HCT116 (cell line): ENCODE measurements at regions not wholly inside any gene's neighbourhood (a gene's known extent, or its start where the extent isn't known, plus 50 kb on each side); places are given as distances from the start of the nearest gene placed in this dataset.

Source experiments
- ATAC-seq: fragments of 200-7000 bp; cut with Tn5 transposase; 2 replicates; pipeline ENCODE4 v1.9.1; 2020; ENCODE audit warnings: mild to moderate bottlenecking, moderate library complexity
- BruUV-seq: library from RNA; stranded (reverse); fragments of 400-500 nt; replicated peaks from 2 replicates; lab custom pipeline; 2021; lab: Mats Ljungman, UMichigan
- CTCF ChIA-PET: fragments of 300-600 bp; sonication (Branson Sonifier 250); formaldehyde crosslinking; loops from one replicate; lab custom pipeline; 2021; ENCODE audit warnings: antibody characterized with exemption; lab: Charles Lee
- POLR2A ChIA-PET: fragments of 300-600, 350-600 bp; sonication (Branson Sonifier 250); formaldehyde crosslinking; loops from one replicate; lab custom pipeline; 2021; ENCODE audit warnings: antibody characterized with exemption; lab: Charles Lee
- RAD21 ChIA-PET, 2 experiments: fragments of 300-600 bp; sonication (Branson Sonifier 250); formaldehyde crosslinking; loops; one replicate each; lab custom pipeline; 2023; ENCODE audit warnings: low total read pairs in 2 of 2; ENCODE audit not compliant: uncharacterized antibody in 2 of 2, unreplicated experiment in 2 of 2, low non-redundant PET in 1 of 2; lab: Charles Lee
- DNase-seq: peaks from one replicate; pipeline ENCODE4 v3.0.0-alpha.2; 2010; ENCODE audit warnings: low read depth, low spot score
- H2AFZ ChIP-seq: fragments of 200-600 bp; shearing (Covaris generic), sonication (generic); 2 replicates; pipeline ENCODE4 v1.6.1; 2017; ENCODE audit warnings: low read depth, mixed run types, mixed read lengths, antibody characterized with exemption, low read length; ENCODE audit not compliant: poor library complexity, severe bottlenecking
- H3K27ac ChIP-seq: 2 replicates; pipeline ENCODE4 v1.5.1; 2012; ENCODE audit warnings: low read depth, low read length
- H3K27me3 ChIP-seq: fragments of 200-600 bp; sonication (generic); 2 replicates; pipeline ENCODE4 v1.6.1; 2016; ENCODE audit warnings: mixed run types, low read length, mixed read lengths; ENCODE audit not compliant: insufficient read depth
- H3K36me3 ChIP-seq, 2 experiments: fragments of 200-500 bp in 1 of 2; fragments of 200-600 bp in 1 of 2; sonication (Bioruptor generic) in 1 of 2; sonication (generic) in 1 of 2; 2 replicates each; pipeline versions ENCODE4 v1.5.1 to v1.6.1; 2014 to 2016; ENCODE audit warnings: low read length in 2 of 2, inconsistent platforms in 1 of 2, mixed read lengths in 1 of 2, mixed run types in 1 of 2; ENCODE audit not compliant: insufficient read depth in 2 of 2, control insufficient read depth in 1 of 2
- H3K4me1 ChIP-seq, 2 experiments: fragments of 200-600 bp in 1 of 2; sonication (generic) in 1 of 2; 2 replicates each; pipeline versions ENCODE4 v1.5.1 to v1.6.1; 2012 to 2017; ENCODE audit warnings: low read length in 2 of 2, inconsistent platforms in 1 of 2, mild to moderate bottlenecking in 1 of 2, mixed read lengths in 1 of 2, mixed run types in 1 of 2, moderate library complexity in 1 of 2; ENCODE audit not compliant: insufficient read depth in 2 of 2, control insufficient read depth in 1 of 2
- H3K4me2 ChIP-seq: fragments of 200-600 bp; sonication (generic); 2 replicates; pipeline ENCODE4 v1.6.1; 2017; ENCODE audit warnings: mixed run types, low read length, mixed read lengths
- H3K4me3 ChIP-seq, 2 experiments: fragments of 200-600 bp in 1 of 2; sonication (generic) in 1 of 2; replicated peaks in 1 of 2; 2 replicates each; pipeline ENCODE4 v1.5.1; 2011 to 2016; ENCODE audit warnings: low read length in 2 of 2, control low read depth in 1 of 2, low read depth in 1 of 2, mild to moderate bottlenecking in 1 of 2, mixed read lengths in 1 of 2, mixed run types in 1 of 2
- H3K79me2 ChIP-seq: fragments of 200-600 bp; sonication (generic); 2 replicates; pipeline ENCODE4 v1.6.1; 2017; ENCODE audit warnings: mild to moderate bottlenecking, mixed run types, low read length, moderate library complexity, mixed read lengths; ENCODE audit not compliant: insufficient read depth
- H3K9ac ChIP-seq: fragments of 200-600 bp; sonication (generic); 2 replicates; pipeline ENCODE4 v1.6.1; 2016; ENCODE audit warnings: low read length, mixed read lengths
- H3K9me2 ChIP-seq: fragments of 200-600 bp; sonication (generic), shearing (Covaris generic); 2 replicates; pipeline ENCODE4 v1.6.1; 2017; ENCODE audit warnings: mixed run types, mild to moderate bottlenecking, moderate library complexity; ENCODE audit not compliant: insufficient read depth
- H3K9me3 ChIP-seq, 2 experiments: fragments of 200-500 bp in 1 of 2; fragments of 200-600 bp in 1 of 2; sonication (Bioruptor generic) in 1 of 2; sonication (generic) in 1 of 2; 2 replicates each; pipeline ENCODE4 v1.6.1; 2014 to 2017; ENCODE audit warnings: low read length in 2 of 2, mixed read lengths in 2 of 2, inconsistent platforms in 1 of 2, low read depth in 1 of 2, mild to moderate bottlenecking in 1 of 2, mixed run types in 1 of 2, moderate library complexity in 1 of 2; ENCODE audit not compliant: control insufficient read depth in 1 of 2, insufficient read depth in 1 of 2
- H4K20me1 ChIP-seq: fragments of 200-600 bp; sonication (generic), shearing (Covaris generic); 2 replicates; pipeline ENCODE4 v1.6.1; 2017; ENCODE audit warnings: mixed run types, mild to moderate bottlenecking, moderate library complexity; ENCODE audit not compliant: insufficient read depth
- ATF3 ChIP-seq: IDR thresholded peaks from 2 replicates; pipeline ENCODE4 v1.6.1; 2012
- CBX3 ChIP-seq: IDR thresholded peaks from 2 replicates; pipeline ENCODE4 v1.6.1; 2012; ENCODE audit warnings: low read depth
- EGR1 ChIP-seq: IDR thresholded peaks from 2 replicates; pipeline ENCODE4 v1.6.1; 2012; ENCODE audit warnings: low read depth
- ELF1 ChIP-seq: IDR thresholded peaks from 2 replicates; pipeline ENCODE4 v1.6.1; 2012; ENCODE audit warnings: low read depth, borderline replicate concordance
- JUND ChIP-seq: IDR thresholded peaks from 2 replicates; pipeline ENCODE4 v1.6.1; 2012
- YY1 ChIP-seq: IDR thresholded peaks from 2 replicates; pipeline ENCODE4 v1.6.1; 2011; ENCODE audit warnings: low read length, low read depth, moderate library complexity, mild to moderate bottlenecking; ENCODE audit not compliant: insufficient replicate concordance; ENCODE audit errors: extremely low read depth
- ZFX ChIP-seq: fragments of 450-650 bp; IDR thresholded peaks from 2 replicates; pipeline ENCODE4 v1.6.1; 2017
- intact Hi-C: fragments of 100-400 bp; cut with micrococcal nuclease; formaldehyde crosslinking; loops from 2 replicates; pipeline ENCODE4 v1.10.0; 2022
- TF ChIP-seq, protein P1 (sequence below): IDR thresholded peaks from 2 replicates; pipeline ENCODE4 v1.6.1; 2011; ENCODE audit warnings: mild to moderate bottlenecking, low read length, moderate library complexity; ENCODE audit not compliant: insufficient replicate concordance; ENCODE audit errors: extremely low read depth

GRCh38 chr1:83508485-83509151 is 490.3 kb downstream of the TTLL7 start:
- no peak overlapping the region for H3K27ac ChIP-seq
- H3K27me3 ChIP-seq, result no peaks in the 10 kb centered on the region
- intact Hi-C loops, result no loop called here
- ChIA-PET CTCF (interaction anchor here (1.2 kb wide), 1 partner anchor 10 kb away, joined by 5 read pairs; no protein-coding TSS in a partner anchor), POLR2A (no interaction called here), RAD21 (no interaction called here)
- no peaks in the 10 kb centered on the region for H3K9me2 ChIP-seq
- H3K4me3 ChIP-seq, result no peak overlapping the region
- H3K4me1 ChIP-seq, result no peaks in the 10 kb centered on the region
- no peaks in the 10 kb centered on the region for H4K20me1 ChIP-seq
- H3K9ac ChIP-seq, result no peak overlapping the region
- no peak overlapping the region for H2AFZ ChIP-seq
- no peak for DNase-seq
- no peaks in the 10 kb centered on the region for H3K9me3 ChIP-seq
- no peak overlapping the region for H3K4me2 ChIP-seq
- TF ChIP-seq ELF1 (no peak), EGR1 (no peak), ATF3 (no peak), JUND (no peak), YY1 (no peak)
- ATAC-seq, result no peak
- H3K79me2 ChIP-seq, result no peaks in the 10 kb centered on the region
- no TSS peak for BruUV-seq
- no peaks in the 10 kb centered on the region for H3K36me3 ChIP-seq

GRCh38 chr1:83505148-83505547 is 493.8 kb downstream of the TTLL7 start:
- Histone ChIP-seq H2AFZ (no peak overlapping the region), H3K27ac (no peak overlapping the region), H4K20me1 (no peaks in the 10 kb centered on the region), H3K79me2 (no peaks in the 10 kb centered on the region), H3K27me3 (no peaks in the 10 kb centered on the region), H3K36me3 (no peaks in the 10 kb centered on the region), H3K9me3 (no peaks in the 10 kb centered on the region), H3K9ac (no peak overlapping the region), H3K4me3 (no peak overlapping the region), H3K4me1 (no peaks in the 10 kb centered on the region), H3K4me2 (no peak overlapping the region), H3K9me2 (no peaks in the 10 kb centered on the region)
- no TSS peak for BruUV-seq
- intact Hi-C loops, result no loop called here
- ChIA-PET POLR2A (no interaction called here), RAD21 (no interaction called here), CTCF (no interaction called here)
- no peak for DNase-seq
- no peak for ATAC-seq
- no peak for TF ChIP-seq CBX3
- TF ChIP-seq, protein P1, sequence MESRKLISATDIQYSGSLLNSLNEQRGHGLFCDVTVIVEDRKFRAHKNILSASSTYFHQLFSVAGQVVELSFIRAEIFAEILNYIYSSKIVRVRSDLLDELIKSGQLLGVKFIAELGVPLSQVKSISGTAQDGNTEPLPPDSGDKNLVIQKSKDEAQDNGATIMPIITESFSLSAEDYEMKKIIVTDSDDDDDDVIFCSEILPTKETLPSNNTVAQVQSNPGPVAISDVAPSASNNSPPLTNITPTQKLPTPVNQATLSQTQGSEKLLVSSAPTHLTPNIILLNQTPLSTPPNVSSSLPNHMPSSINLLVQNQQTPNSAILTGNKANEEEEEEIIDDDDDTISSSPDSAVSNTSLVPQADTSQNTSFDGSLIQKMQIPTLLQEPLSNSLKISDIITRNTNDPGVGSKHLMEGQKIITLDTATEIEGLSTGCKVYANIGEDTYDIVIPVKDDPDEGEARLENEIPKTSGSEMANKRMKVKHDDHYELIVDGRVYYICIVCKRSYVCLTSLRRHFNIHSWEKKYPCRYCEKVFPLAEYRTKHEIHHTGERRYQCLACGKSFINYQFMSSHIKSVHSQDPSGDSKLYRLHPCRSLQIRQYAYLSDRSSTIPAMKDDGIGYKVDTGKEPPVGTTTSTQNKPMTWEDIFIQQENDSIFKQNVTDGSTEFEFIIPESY, result no peak
- TF ChIP-seq ZFX, result no peak
- no peak for TF ChIP-seq EGR1
